HepG2 (cell line): ENCODE measurements at regions not wholly inside any gene's neighbourhood (a gene's known extent, or its start where the extent isn't known, plus 50 kb on each side); places are given as distances from the start of the nearest gene placed in this dataset.

Source experiments
- ATAC-seq: fragments of 200-7000 bp; cut with Tn5 transposase; 3 replicates; pipeline ENCODE4 v1.9.1; 2020; ENCODE audit warnings: mild to moderate bottlenecking, moderate library complexity
- BruUV-seq: library from RNA; stranded (reverse); fragments of 400-500 nt; replicated peaks from 2 replicates; lab custom pipeline; 2021; lab: Mats Ljungman, UMichigan
- CTCF ChIA-PET: fragments of 300-600 bp; formaldehyde crosslinking; extraction: SDS; loops from one replicate; lab custom pipeline; 2021; ENCODE audit warnings: low total read pairs, inconsistent platforms, low intra/inter-chr PET ratio; lab: Yijun Ruan, JAX
- POLR2A ChIA-PET: fragments of 350-600 bp; sonication (Branson Sonifier 250); formaldehyde crosslinking; loops from one replicate; lab custom pipeline; 2020; ENCODE audit warnings: antibody characterized with exemption, inconsistent platforms; lab: Yijun Ruan, JAX
- DNase-seq: peaks from one replicate; pipeline ENCODE4 v3.0.0-alpha.2; 2015; ENCODE audit warnings: low spot score
- FAIRE-seq: peaks from 3 replicates; lab custom pipeline; 2011; peaks lifted over from hg19 to GRCh38; lab: Jason Lieb, UNC
- H2AFZ ChIP-seq: one replicate; pipeline ENCODE4 v1.6.1; 2011; ENCODE audit warnings: low read length, inconsistent platforms
- H3K27ac ChIP-seq: fragments of 300-600 bp; 3 replicates; pipeline ENCODE4 v1.8.0; 2011; ENCODE audit warnings: mixed run types, mild to moderate bottlenecking, mixed read lengths, low read length, inconsistent platforms; ENCODE audit not compliant: insufficient read depth; ENCODE audit errors: extremely low read length
- H3K27me3 ChIP-seq, 2 experiments: fragments of 200-600 bp in 1 of 2; 2 replicates in 1 of 2; 3 replicates in 1 of 2; pipeline versions ENCODE4 v1.6.0 to v1.8.0; 2011; ENCODE audit warnings: low read length in 2 of 2, mild to moderate bottlenecking in 2 of 2, moderate library complexity in 2 of 2, inconsistent platforms in 1 of 2; ENCODE audit not compliant: insufficient read depth in 2 of 2, control insufficient read depth in 1 of 2
- H3K36me3 ChIP-seq, 2 experiments: fragments of 200-600 bp in 1 of 2; replicated peaks in 1 of 2; 2 replicates in 1 of 2; 3 replicates in 1 of 2; pipeline versions ENCODE4 v1.5.1 to v1.8.0; 2011; ENCODE audit warnings: low read length in 2 of 2, inconsistent platforms in 1 of 2; ENCODE audit not compliant: insufficient read depth in 2 of 2, control insufficient read depth in 1 of 2
- H3K4me1 ChIP-seq: 2 replicates; pipeline ENCODE4 v1.5.1; 2012; ENCODE audit warnings: low read length, inconsistent platforms; ENCODE audit not compliant: insufficient read depth
- H3K4me2 ChIP-seq: 2 replicates; pipeline ENCODE4 v1.6.0; 2011; ENCODE audit warnings: low read depth, low read length, inconsistent platforms
- H3K4me3 ChIP-seq, 3 experiments: fragments of 200-600 bp in 1 of 3; sonication (generic), shearing (Covaris generic) in 1 of 3; replicated peaks in 1 of 3; 2 replicates each; pipeline ENCODE4 v1.5.1; 2011 to 2016; ENCODE audit warnings: low read length in 3 of 3, inconsistent platforms in 2 of 3, low read depth in 2 of 3, mild to moderate bottlenecking in 2 of 3, control low read depth in 1 of 3, mixed read lengths in 1 of 3; ENCODE audit not compliant: insufficient read depth in 1 of 3
- H3K79me2 ChIP-seq: one replicate; pipeline ENCODE4 v1.6.1; 2011; ENCODE audit warnings: low read length, inconsistent platforms; ENCODE audit not compliant: insufficient read depth
- H3K9ac ChIP-seq: 2 replicates; pipeline ENCODE4 v1.6.0; 2011; ENCODE audit warnings: mild to moderate bottlenecking, low read depth, low read length, inconsistent platforms; ENCODE audit not compliant: insufficient read depth
- H3K9me3 ChIP-seq: 2 replicates; pipeline ENCODE4 v1.5.1; 2012; ENCODE audit warnings: mild to moderate bottlenecking, low read length
- H4K20me1 ChIP-seq: 2 replicates; pipeline ENCODE4 v1.6.0; 2011; ENCODE audit warnings: inconsistent platforms, mild to moderate bottlenecking, low read length, moderate library complexity; ENCODE audit not compliant: insufficient read depth
- FOXK1 ChIP-seq: sonication (generic); formaldehyde crosslinking; IDR thresholded peaks from 2 replicates; pipeline ENCODE4 v1.4.0; 2020; ENCODE audit warnings: low read depth, missing genetic modification reagents, borderline replicate concordance
- KAT2B ChIP-seq: fragments of 150-350 bp; IDR thresholded peaks from 2 replicates; pipeline ENCODE4 v1.6.1; 2014; ENCODE audit warnings: low read depth, low read length, borderline replicate concordance
- MLX ChIP-seq: IDR thresholded peaks from 2 replicates; pipeline ENCODE4 v1.6.1; 2016
- SMAD3 ChIP-seq: sonication (generic); formaldehyde crosslinking; IDR thresholded peaks from 2 replicates; pipeline ENCODE4 v1.4.0; 2020; ENCODE audit warnings: missing genetic modification reagents
- XBP1 ChIP-seq: sonication (generic); formaldehyde crosslinking; IDR thresholded peaks from 2 replicates; pipeline ENCODE4 v1.5.0; 2020; ENCODE audit warnings: missing genetic modification reagents
- ZBTB21 ChIP-seq: sonication (generic); formaldehyde crosslinking; IDR thresholded peaks from 2 replicates; pipeline ENCODE4 v1.4.0; 2020; ENCODE audit warnings: missing genetic modification reagents
- ZBTB7A ChIP-seq: sonication (generic); formaldehyde crosslinking; IDR thresholded peaks from 2 replicates; pipeline ENCODE4 v1.8.0; 2022; ENCODE audit warnings: mild to moderate bottlenecking, missing genetic modification reagents
- ZFP36 ChIP-seq: fragments of 150-350 bp; IDR thresholded peaks from 2 replicates; pipeline ENCODE4 v1.6.1; 2018; ENCODE audit warnings: borderline replicate concordance, low read length, low read depth; ENCODE audit not compliant: partially characterized antibody
- ZMYM2 ChIP-seq: sonication (generic); formaldehyde crosslinking; IDR thresholded peaks from 2 replicates; pipeline ENCODE4 v1.8.0; 2022; ENCODE audit warnings: mild to moderate bottlenecking, missing genetic modification reagents
- ZNF343 ChIP-seq: sonication (generic); formaldehyde crosslinking; IDR thresholded peaks from 2 replicates; pipeline ENCODE4 v1.4.0; 2020; ENCODE audit warnings: mild to moderate bottlenecking, missing genetic modification reagents
- ZNF382 ChIP-seq: sonication (generic); formaldehyde crosslinking; IDR thresholded peaks from 2 replicates; pipeline ENCODE4 v1.5.0; 2020; ENCODE audit warnings: missing genetic modification reagents, mild to moderate bottlenecking, borderline replicate concordance
- ZNF773 ChIP-seq: sonication (generic); formaldehyde crosslinking; IDR thresholded peaks from 2 replicates; pipeline ENCODE4 v1.4.0; 2020; ENCODE audit warnings: missing genetic modification reagents, borderline replicate concordance
- WGBS: methylation state at CpG from one replicate; pipeline ENCODE4 v1.1.6; 2017; ENCODE audit warnings: low lambda C conversion rate; 5-methylcytosine and 5-hydroxymethylcytosine counted together
- in situ Hi-C: cut with HindIII; loops from 2 replicates; pipeline ENCODE4 v1.10.0; 2017; ENCODE audit warnings: low pct_unique_long_range_greater_than_20kb; ENCODE audit not compliant: extremely low pct_ligation_motif_present
- intact Hi-C: fragments of 100-400 bp; cut with micrococcal nuclease; formaldehyde crosslinking; loops from one replicate; pipeline ENCODE4 v1.10.0; 2022; ENCODE audit not compliant: unreplicated experiment
- TF ChIP-seq, protein P1 (sequence below): sonication (generic); formaldehyde crosslinking; IDR thresholded peaks from 2 replicates; pipeline ENCODE4 v1.4.0; 2020; ENCODE audit warnings: missing genetic modification reagents
- TF ChIP-seq, protein P2 (sequence below): sonication (generic); formaldehyde crosslinking; IDR thresholded peaks from 2 replicates; pipeline ENCODE4 v1.5.0; 2020; ENCODE audit warnings: mild to moderate bottlenecking, missing genetic modification reagents
- TF ChIP-seq, protein P3 (sequence below): sonication (generic); formaldehyde crosslinking; IDR thresholded peaks from 2 replicates; pipeline ENCODE4 v1.9.0; 2022; ENCODE audit warnings: low read depth, missing genetic modification reagents

- no peaks in the 10 kb centered on the region for H3K27me3 ChIP-seq
- no peak overlapping the region for H3K27ac ChIP-seq
- intact Hi-C loops (loop anchor here (5.0 kb wide), 1 partner anchor 309 kb away; no protein-coding TSS in a partner anchor), in situ Hi-C loops (no loop called here)
- BruUV-seq = no TSS peak
- TF ChIP-seq KAT2B (no peak), MLX (no peak), ZMYM2 (CRISPR knock-in tag) (no peak), ZNF773 (CRISPR knock-in tag) (no peak), XBP1 (CRISPR knock-in tag) (no peak), ZFP36 (no peak), ZBTB7A (no peak)
- H3K36me3 ChIP-seq = no peaks in the 10 kb centered on the region
- FAIRE-seq (no peak), DNase-seq (no peak), ATAC-seq (no peak)
- H3K9me3 ChIP-seq = no peaks in the 10 kb centered on the region
- ChIA-PET POLR2A (no interaction called here), CTCF (no interaction called here)
- H3K4me2 ChIP-seq = no peak overlapping the region
- H3K9ac ChIP-seq = no peak overlapping the region
- no peak overlapping the region for H3K4me3 ChIP-seq
- no peaks in the 10 kb centered on the region for H3K4me1 ChIP-seq
- 9% methylated on average over 3 of the region's 3 CpGs for WGBS
- no peaks in the 10 kb centered on the region for H4K20me1 ChIP-seq
- H3K79me2 ChIP-seq = no peaks in the 10 kb centered on the region
- no peak overlapping the region for H2AFZ ChIP-seq
Observed at GRCh38 chr1:209511169-209511568, 72.3 kb upstream of the CAMK1G start.

GRCh38 chr1:209512821-209513220 is 70.7 kb upstream of the CAMK1G start:
- WGBS = 35% methylated on average over 6 of the region's 6 CpGs
- Histone ChIP-seq H3K79me2 (no peaks in the 10 kb centered on the region), H3K4me3 (no peak overlapping the region), H3K4me2 (no peak overlapping the region), H3K4me1 (no peaks in the 10 kb centered on the region), H3K27me3 (no peaks in the 10 kb centered on the region), H3K27ac (no peak overlapping the region), H2AFZ (no peak overlapping the region), H3K9me3 (no peaks in the 10 kb centered on the region), H3K36me3 (no peaks in the 10 kb centered on the region), H3K9ac (no peak overlapping the region), H4K20me1 (no peaks in the 10 kb centered on the region)
- in situ Hi-C loops = no loop called here
- intact Hi-C loops = loop anchor here (5.0 kb wide), 1 partner anchor 311 kb away; no protein-coding TSS in a partner anchor
- ChIA-PET POLR2A (no interaction called here), CTCF (no interaction called here)
- ATAC-seq (no peak), FAIRE-seq (no peak), DNase-seq (no peak)
- no TSS peak for BruUV-seq
- TF ChIP-seq ZNF343 (CRISPR knock-in tag) = no peak
- TF ChIP-seq ZBTB21 (CRISPR knock-in tag) = no peak
- no peak for TF ChIP-seq FOXK1 (CRISPR knock-in tag)
- no peak for TF ChIP-seq SMAD3 (CRISPR knock-in tag)
- TF ChIP-seq ZNF382 (CRISPR knock-in tag) = no peak
- TF ChIP-seq, protein P1, sequence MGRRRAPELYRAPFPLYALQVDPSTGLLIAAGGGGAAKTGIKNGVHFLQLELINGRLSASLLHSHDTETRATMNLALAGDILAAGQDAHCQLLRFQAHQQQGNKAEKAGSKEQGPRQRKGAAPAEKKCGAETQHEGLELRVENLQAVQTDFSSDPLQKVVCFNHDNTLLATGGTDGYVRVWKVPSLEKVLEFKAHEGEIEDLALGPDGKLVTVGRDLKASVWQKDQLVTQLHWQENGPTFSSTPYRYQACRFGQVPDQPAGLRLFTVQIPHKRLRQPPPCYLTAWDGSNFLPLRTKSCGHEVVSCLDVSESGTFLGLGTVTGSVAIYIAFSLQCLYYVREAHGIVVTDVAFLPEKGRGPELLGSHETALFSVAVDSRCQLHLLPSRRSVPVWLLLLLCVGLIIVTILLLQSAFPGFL = no peak
- TF ChIP-seq, protein P2, sequence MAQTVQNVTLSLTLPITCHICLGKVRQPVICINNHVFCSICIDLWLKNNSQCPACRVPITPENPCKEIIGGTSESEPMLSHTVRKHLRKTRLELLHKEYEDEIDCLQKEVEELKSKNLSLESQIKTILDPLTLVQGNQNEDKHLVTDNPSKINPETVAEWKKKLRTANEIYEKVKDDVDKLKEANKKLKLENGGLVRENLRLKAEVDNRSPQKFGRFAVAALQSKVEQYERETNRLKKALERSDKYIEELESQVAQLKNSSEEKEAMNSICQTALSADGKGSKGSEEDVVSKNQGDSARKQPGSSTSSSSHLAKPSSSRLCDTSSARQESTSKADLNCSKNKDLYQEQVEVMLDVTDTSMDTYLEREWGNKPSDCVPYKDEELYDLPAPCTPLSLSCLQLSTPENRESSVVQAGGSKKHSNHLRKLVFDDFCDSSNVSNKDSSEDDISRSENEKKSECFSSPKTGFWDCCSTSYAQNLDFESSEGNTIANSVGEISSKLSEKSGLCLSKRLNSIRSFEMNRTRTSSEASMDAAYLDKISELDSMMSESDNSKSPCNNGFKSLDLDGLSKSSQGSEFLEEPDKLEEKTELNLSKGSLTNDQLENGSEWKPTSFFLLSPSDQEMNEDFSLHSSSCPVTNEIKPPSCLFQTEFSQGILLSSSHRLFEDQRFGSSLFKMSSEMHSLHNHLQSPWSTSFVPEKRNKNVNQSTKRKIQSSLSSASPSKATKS (CRISPR knock-in tag) = no peak
- TF ChIP-seq, protein P3, sequence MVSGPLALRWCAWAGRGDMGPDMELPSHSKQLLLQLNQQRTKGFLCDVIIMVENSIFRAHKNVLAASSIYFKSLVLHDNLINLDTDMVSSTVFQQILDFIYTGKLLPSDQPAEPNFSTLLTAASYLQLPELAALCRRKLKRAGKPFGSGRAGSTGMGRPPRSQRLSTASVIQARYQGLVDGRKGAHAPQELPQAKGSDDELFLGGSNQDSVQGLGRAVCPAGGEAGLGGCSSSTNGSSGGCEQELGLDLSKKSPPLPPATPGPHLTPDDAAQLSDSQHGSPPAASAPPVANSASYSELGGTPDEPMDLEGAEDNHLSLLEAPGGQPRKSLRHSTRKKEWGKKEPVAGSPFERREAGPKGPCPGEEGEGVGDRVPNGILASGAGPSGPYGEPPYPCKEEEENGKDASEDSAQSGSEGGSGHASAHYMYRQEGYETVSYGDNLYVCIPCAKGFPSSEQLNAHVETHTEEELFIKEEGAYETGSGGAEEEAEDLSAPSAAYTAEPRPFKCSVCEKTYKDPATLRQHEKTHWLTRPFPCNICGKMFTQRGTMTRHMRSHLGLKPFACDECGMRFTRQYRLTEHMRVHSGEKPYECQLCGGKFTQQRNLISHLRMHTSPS = no peak
